AG04450 (cell line): ENCODE measurements at regions not wholly inside any gene's neighbourhood (a gene's known extent, or its start where the extent isn't known, plus 50 kb on each side); places are given as distances from the start of the nearest gene placed in this dataset.

Experiments
- CTCF ChIA-PET: fragments of 300-600, 350-600 bp; formaldehyde crosslinking; extraction: SDS; loops from one replicate; lab custom pipeline; 2022; ENCODE audit warnings: antibody characterized with exemption, inconsistent platforms; lab: Charles Lee
- POLR2A ChIA-PET: fragments of 350-600 bp; formaldehyde crosslinking; extraction: SDS; loops from one replicate; lab custom pipeline; 2021; ENCODE audit warnings: antibody characterized with exemption, inconsistent platforms; lab: Yijun Ruan, JAX
- DNase-seq: peaks from one replicate; pipeline ENCODE4 v3.0.0-alpha.2; 2011; ENCODE audit warnings: low read depth, low spot score
- H3K27ac ChIP-seq: one replicate; pipeline ENCODE4 v1.5.1; 2012; ENCODE audit warnings: low read depth, low read length, control low read depth
- H3K27me3 ChIP-seq: one replicate; pipeline ENCODE4 v1.6.0; 2012; ENCODE audit warnings: low read length; ENCODE audit not compliant: control insufficient read depth, insufficient read depth
- H3K4me3 ChIP-seq: 2 replicates; pipeline ENCODE4 v1.5.1; 2011; ENCODE audit warnings: mild to moderate bottlenecking, low read depth, low read length, control low read depth
- H3K9me3 ChIP-seq: 2 replicates; pipeline ENCODE4 v1.5.1; 2012; ENCODE audit warnings: low read length; ENCODE audit not compliant: control insufficient read depth, insufficient read depth
- TF ChIP-seq, protein P1 (sequence below): IDR thresholded peaks from 2 replicates; pipeline ENCODE4 v1.5.1; 2011; ENCODE audit warnings: low read depth, low read length, control low read depth, inconsistent platforms

DNA sequence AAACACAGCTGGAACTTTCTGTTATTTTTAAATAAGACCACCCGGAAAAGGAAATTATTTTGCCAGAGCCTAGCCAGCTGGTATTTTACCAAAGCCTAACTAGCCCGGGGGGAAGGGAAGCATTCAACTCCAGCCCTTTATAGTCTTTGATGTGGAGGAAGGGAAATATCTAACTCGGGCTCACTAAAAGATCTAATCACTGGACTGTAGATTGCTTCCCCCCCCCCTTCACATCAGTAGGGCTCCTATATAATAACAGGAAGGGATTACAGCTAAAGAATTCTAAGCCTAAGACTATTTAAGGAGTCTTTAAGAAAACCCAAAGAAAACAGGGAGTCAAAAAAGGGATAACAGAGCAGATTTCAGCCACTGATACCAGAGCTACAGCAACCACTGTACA, 431.1 kb downstream of the KCNH5 start:
- ChIA-PET POLR2A (no interaction called here), CTCF (no interaction called here)
- Histone ChIP-seq H3K9me3 (no peaks in the 10 kb centered on the region), H3K27ac (no peak overlapping the region), H3K27me3 (no peaks in the 10 kb centered on the region), H3K4me3 (no peak overlapping the region)
- TF ChIP-seq, protein P1, sequence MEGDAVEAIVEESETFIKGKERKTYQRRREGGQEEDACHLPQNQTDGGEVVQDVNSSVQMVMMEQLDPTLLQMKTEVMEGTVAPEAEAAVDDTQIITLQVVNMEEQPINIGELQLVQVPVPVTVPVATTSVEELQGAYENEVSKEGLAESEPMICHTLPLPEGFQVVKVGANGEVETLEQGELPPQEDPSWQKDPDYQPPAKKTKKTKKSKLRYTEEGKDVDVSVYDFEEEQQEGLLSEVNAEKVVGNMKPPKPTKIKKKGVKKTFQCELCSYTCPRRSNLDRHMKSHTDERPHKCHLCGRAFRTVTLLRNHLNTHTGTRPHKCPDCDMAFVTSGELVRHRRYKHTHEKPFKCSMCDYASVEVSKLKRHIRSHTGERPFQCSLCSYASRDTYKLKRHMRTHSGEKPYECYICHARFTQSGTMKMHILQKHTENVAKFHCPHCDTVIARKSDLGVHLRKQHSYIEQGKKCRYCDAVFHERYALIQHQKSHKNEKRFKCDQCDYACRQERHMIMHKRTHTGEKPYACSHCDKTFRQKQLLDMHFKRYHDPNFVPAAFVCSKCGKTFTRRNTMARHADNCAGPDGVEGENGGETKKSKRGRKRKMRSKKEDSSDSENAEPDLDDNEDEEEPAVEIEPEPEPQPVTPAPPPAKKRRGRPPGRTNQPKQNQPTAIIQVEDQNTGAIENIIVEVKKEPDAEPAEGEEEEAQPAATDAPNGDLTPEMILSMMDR: no peak
- DNase-seq: no peak

- Histone ChIP-seq H3K27ac (no peak overlapping the region), H3K27me3 (no peaks in the 10 kb centered on the region), H3K4me3 (no peak overlapping the region), H3K9me3 (no peaks in the 10 kb centered on the region)
- POLR2A ChIA-PET: no interaction called here
- DNase-seq: no peak
- TF ChIP-seq, protein P1: no peak
- CTCF ChIA-PET: no interaction called here
Observed at GRCh38 chr14:62616668-62617067, 428.6 kb downstream of the KCNH5 start.

GRCh38 chr14:62626416-62626815, 418.8 kb downstream of the KCNH5 start:
- ChIA-PET CTCF (no interaction called here), POLR2A (no interaction called here)
- H3K27me3 ChIP-seq: no peaks in the 10 kb centered on the region
- no peak for DNase-seq
- H3K9me3 ChIP-seq: no peaks in the 10 kb centered on the region
- no peak overlapping the region for H3K27ac ChIP-seq
- TF ChIP-seq, protein P1: no peak
- no peak overlapping the region for H3K4me3 ChIP-seq

- no peak for DNase-seq
- no peak overlapping the region for H3K4me3 ChIP-seq
- no peaks in the 10 kb centered on the region for H3K9me3 ChIP-seq
- TF ChIP-seq, protein P1: no peak
- H3K27ac ChIP-seq: no peak overlapping the region
- POLR2A ChIA-PET: no interaction called here
- H3K27me3 ChIP-seq: no peaks in the 10 kb centered on the region
- CTCF ChIA-PET: interaction anchor here (1.1 kb wide), 1 partner anchor 9 kb away, joined by 3 read pairs; no protein-coding TSS in a partner anchor
Observed at GRCh38 chr14:62629176-62629725, 416.0 kb downstream of the KCNH5 start.

DNA sequence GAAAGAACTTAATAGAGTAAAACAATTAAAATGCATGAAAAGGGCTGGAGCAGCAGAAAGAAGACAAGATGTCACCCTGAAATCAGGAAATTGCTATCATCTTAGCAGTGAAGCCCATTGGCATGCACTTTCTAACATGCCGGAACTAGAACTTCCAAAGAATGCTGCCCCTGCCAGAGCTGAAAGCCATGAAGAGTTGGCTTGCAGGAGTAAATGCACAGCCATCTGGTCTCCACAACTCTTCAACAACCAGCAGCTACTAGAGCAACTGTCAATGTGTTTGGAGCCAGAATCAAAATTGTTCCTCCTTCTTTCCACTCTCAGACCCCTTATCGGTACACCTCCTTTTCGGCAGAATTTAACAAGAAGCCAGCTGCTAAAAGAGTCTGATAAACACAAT, 414.1 kb downstream of the KCNH5 start:
- TF ChIP-seq, protein P1: no peak
- no peaks in the 10 kb centered on the region for H3K27me3 ChIP-seq
- H3K4me3 ChIP-seq: no peak overlapping the region
- ChIA-PET CTCF (no interaction called here), POLR2A (no interaction called here)
- no peak overlapping the region for H3K27ac ChIP-seq
- no peak for DNase-seq
- no peaks in the 10 kb centered on the region for H3K9me3 ChIP-seq
